HG03280 (cell line): ENCODE measurements at regions not wholly inside any gene's neighbourhood (a gene's known extent, or its start where the extent isn't known, plus 50 kb on each side); places are given as distances from the start of the nearest gene placed in this dataset.
"Not testable (repeated sequence)": the region's sequence is repeated elsewhere in the genome, so short reads cannot be mapped to it uniquely, and the experiment has no call there.

Source experiments
- ATAC-seq: cut with Tn5 transposase; IDR thresholded peaks from one replicate; pipeline ENCODE4 v1.9.1; 2021; ENCODE audit warnings: mild to moderate bottlenecking, moderate library complexity; ENCODE audit not compliant: unreplicated experiment

DNA sequence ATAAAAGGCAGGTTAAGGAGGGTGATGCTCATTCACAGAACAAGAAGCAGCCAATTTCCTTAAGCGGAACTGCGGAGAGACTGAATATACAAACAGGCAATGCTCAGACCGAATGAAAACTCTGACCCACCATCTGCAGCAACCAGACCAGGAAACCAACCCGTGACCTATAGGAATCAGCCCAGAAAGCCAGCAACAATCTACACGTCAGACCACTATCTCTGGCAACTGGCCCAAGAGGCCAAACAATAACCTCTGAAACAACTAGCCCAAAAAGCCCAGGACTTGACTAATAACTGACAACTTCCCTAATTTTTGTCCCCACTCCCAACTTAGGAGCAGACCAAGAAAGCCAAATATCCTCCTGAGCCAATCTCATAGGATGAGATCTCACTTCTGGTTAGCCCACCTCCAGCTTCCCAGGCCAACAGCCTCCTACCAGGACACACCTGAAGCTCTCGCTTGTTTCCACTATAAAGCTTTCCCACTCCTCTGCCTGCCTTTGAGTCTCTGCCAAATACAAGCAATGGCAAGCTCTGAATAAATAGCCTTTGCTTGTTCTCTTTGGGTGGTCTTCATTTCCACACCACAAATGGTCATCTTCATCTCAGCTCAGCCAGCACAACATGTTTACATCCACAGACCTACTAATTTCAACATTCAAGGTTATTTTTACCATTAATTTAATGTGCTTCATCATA, 168.5 kb downstream of the HSD17B3 start:
- no peak for ATAC-seq

DNA sequence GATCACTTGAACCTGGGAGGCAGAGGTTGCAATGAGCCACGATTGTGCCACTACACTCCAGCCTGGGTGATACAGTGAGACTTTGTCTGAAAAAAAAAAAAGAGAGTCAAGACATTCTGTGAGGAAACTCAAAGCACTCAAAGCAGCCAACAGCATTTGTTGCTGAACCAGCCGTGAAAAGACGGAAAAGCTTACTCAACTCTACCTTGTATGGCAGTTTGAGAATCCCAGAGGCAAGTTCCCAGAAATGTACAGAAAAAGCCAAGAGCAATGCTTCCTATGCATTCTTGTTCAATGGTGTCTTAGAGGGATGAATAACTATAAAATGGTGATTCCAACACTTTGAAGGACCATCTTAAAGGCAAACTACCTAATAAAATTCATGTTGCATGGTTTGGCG, 170.2 kb downstream of the HSD17B3 start:
- no peak for ATAC-seq

DNA sequence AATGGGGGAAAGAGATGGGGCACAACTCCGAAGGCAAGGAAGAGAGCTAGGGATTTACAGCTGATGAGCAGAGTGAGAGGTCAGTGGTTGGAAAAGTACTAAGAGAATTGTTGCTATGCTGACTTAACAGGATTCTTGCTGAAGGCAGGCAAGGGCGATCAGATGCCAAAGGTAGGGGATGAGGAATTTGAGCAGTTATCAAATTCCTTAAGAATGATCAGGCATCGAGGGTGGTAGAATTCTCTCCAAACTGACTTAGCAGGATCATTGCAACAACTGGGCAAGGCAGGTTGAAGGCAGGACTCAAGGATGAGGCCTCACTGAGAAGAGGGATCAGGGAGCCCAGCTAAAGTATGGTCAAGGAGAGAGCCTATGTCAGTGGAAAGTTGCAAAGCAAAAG, 171.0 kb downstream of the HSD17B3 start:
- no peak for ATAC-seq

DNA sequence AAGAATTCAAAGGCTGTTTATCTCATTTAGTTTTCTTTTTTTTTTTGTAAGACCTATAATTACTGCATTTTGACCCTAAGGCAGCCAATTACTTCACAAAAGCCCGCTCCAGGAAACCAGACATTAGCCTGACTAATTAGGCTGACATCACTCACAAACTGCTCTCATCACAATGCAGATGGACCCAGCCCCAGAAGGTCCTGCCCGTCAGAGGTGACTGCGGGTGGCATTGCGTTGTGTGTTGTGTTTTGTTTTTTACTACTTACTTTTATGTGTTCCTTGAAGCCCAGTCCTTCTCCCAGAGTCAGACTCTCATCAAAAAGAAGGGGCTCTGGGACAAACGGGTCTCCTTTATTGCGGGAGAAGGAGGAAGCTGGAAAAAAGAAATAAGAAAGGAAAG, 172.2 kb downstream of the HSD17B3 start:
- ATAC-seq, result no peak

DNA sequence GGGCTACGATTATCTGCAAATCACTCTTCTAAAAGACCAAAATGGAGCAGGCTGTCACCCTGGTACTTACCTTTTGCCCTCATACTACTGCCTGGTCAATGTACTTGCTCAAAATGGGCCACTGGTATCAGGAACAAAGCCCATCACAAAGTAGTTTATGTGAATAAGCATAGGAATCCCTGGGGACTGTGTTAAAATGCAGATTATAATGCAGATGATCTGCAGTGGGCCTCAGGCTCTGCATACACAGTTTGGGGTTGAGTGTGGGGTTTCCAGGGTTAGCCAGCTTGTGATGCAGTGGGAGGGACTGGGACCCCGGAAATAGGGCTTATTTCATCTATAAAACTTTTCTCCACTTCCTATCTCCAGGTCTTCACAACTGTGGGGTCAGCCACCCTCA, 173.1 kb downstream of the HSD17B3 start:
- no peak for ATAC-seq

GRCh38 chr9:96126321-96126881, 175.6 kb downstream of the HSD17B3 start:
- no peak for ATAC-seq

DNA sequence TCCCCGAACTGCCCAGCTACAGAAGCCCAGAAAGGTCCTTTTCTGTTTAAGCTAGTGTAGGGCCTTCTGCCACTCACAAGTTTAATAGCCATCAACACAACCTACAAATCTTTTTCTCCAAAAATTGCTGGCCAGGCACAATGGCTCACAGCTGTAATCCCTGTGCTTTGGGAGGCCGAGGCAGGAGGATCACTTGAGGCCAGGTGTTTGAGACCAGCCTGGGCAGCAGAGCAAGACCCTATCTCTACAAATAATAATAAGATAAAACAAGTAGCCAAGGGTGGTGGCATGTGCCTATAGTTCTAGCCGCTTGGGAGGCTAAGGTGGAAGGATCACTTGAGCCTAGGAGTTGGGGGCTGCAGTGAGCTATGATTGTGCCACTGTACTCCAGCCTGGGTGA, 176.4 kb downstream of the HSD17B3 start:
- ATAC-seq, result no peak

GRCh38 chr9:96122751-96123150, 179.2 kb downstream of the HSD17B3 start:
- no peak for ATAC-seq

DNA sequence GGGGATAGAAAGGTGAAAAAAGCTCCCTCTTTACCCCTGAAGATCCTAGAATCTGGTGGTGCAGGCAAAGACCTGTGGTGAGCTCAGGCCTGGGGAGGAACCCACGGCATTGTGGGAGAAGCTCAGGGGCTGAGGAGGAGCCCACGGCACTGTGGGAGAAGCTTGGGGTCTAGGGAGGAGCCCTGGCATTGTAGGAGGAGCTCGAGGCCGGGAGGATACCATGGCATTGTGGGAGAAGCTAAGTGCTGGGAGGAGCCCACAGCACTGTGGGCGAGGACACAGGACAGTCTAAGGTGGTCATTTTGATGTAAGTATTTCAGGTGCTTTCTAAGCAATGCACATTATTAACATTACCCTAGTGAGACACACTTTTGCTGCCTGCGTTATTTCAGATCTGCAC, 179.7 kb downstream of the HSD17B3 start:
- ATAC-seq, result no peak

DNA sequence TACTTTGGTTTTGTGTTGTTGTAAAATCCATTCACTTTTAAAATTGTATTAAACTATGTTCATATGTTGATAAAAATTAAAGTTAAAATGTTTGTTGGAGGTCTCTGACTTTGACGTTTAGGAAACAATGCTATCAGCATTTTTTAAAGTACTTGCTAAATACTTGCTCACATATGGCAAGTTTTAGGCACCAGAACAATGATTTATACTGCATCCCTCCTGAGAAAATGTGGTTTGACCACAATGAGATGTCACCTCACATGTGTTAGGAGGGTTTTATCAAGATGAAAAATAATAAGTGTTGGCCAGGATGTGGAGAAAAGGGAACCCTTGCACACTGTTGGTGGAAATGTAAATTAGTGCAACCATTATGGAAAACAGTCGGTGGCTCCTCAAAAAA, 180.8 kb downstream of the HSD17B3 start:
- no peak for ATAC-seq

GRCh38 chr9:96117398-96118080, 184.4 kb downstream of the HSD17B3 start:
- ATAC-seq, result no peak

DNA sequence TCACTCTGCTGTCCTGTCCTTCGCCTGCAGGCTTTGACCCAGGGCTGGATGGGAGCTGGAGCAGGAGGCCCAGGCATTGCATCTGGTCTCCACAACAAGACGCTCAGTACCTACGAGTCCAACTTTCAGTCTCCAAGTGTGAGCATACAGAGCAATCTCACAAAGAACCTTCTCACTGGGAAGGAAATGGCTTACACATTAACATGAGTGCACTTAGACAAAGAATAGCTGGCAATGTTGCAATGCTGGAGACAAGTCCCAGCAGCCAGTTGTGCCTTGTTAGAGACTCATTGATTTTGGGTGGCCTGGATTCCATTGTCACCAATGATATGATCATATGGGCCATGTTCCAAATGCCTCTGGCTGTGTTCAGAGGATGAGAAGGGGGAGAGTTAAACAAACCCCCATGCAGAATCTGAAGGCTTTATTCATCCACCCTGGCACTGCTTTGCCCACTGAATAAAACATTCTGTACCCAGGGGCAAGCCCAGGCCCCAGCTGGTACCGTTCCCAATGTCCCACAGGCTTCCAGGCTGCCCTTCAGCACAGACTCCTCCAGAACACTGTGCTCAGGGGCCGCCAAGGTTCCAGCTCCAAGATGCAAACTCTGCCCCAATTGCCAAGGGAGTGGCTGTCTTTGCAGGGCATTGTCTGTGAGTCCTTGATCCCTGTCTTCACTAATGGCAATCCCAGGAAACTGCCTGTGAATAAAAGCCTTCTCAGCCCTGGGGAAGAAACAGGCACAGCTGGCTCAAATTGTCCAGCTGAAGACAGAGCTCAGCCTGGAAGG, 185.5 kb downstream of the HSD17B3 start:
- no peak for ATAC-seq

DNA sequence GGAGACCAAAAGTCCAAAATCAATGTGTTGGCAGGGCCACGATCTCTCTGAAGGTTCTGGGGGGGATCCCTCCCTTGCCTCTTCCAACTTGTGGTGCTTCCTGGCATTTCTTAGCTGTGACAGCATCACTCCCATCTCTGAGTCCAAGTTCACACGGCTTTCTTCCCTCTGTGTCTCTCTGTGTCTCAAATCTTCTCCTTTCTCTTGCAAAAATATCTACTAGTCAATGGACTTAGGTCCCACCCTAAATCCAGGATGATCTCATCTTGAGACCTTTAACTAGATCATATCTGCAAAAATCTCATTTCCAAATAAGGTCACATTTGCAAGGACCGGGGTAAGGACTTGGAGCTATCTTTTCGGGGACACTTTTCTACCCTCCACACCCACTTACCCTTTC, 186.1 kb downstream of the HSD17B3 start:
- no peak for ATAC-seq

- ATAC-seq, result no peak
Observed at GRCh38 chr9:96113032-96113431, 188.9 kb downstream of the HSD17B3 start.

DNA sequence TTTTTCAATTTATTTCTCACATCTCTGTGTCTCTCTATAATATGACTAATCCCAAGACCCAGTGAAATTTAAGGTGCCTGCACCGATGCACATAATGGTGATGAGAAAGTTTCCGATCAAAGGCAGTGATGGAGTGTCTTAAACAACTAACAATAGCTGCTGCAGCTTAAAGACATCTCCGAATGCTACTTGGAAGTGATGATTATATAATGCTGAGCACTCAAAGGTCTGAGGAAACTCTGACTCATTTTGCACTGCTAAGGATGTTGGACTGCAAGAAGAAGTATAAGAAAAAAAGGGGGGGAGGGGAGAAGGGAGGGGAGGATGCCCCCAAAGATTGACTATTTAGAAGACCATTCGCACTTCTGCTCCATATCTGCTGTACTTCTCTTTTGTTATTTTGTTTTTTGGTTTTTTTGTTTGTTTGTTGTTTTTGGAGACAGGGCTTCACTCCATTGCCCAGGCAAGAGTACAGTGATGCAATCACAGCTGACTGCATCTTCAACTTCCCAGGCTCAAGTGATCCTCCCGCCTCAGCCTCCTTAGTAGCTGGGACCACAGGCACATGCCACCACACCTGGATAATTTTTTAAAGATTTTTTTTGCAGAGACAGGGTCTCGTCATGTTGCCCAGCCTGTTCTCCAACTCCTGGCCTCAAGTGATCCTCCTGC, 192.2 kb downstream of the HSD17B3 start:
- no peak for ATAC-seq

DNA sequence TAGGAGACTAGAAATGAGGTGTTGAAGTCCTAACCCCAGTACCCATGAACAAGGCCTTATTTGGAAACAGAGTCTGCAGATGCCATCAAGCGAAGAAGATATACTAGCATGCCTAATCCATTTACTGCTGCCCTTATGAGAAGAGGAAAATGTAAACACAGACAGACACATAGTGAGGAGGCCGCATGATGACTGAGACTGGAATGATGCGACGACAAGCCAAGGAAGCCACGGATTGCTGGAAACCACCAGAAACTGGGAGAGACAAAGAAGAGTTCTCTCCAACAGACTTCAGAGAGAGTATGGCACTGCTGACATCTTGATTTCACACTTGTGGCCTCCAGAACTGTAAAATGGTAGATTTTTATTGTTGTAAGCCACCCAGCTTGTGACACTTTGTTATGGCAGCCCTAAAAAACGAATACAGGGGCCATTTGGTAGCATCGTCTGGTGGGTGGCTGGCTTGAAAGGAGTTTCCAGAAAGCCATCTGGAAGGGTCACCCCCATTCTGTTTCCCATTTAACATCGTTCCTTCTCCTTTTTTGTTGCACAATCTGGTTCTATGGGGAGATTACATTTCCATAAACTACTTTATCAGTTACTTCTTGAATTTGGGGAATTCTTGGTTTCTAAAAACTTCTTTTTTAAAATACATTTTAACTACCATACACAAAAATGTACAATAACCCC, 193.1 kb downstream of the HSD17B3 start:
- no peak for ATAC-seq

DNA sequence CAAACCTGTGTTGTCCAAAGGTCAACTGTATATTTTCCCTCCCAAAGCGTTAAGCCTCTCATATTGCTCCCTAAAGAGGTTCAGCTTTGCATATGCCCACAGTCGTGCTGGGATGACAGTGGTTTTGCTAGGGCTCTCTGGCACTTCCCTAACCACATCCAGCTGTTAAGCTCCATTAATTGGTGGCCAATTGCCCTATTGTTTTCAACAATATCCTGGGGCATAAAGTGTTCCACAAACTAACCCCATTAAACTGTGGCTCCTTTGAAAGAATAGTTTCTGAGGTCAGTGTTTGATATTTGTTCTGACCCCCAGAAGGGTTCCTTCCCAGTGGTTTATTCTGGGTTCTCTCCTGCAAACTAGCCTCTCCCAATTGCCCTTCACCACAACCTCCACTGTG, 194.5 kb downstream of the HSD17B3 start:
- no peak for ATAC-seq

DNA sequence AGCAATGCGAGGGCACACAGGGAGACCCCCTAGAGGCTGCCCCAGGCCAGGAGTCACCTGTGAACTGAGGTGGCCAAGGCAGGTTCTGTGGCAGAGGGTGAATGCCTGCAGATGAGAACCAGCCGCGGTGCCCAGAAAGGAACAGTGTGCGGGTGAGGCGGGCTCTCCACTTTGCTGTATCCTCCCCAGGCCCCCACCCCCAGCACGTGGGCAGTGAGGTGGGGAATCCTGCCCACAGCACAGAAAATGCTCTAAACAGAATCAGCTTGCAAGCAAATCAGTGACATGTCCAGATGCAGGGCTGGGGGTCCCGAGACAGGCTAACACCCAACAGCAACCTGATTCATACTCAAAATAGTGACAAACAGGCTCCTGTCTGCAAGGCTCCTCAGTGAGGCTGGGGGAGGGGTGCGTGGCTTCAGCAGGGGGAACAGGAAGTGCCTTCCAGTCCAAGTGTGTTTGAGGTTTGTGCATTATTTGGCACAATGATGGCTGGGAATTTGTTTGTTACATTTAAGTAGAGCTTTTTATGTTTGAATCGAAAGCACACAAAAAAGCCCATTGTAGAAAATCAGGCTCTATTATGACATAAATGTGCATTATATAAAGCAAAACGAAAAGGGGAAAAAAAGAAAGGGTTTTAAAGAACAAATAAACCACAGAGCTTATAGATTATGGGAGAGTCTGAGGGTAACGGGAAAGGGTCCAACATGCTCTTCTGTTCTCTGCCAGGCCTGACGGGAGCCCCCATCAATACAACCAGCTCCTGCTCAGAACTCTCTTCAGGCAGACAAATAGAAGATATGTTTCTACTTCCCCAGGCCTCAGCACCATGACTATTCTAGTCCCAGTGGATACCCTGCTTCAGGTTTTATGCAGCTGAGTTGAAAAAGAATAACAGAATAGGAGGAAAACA, 201.3 kb downstream of the HSD17B3 start:
- no peak for ATAC-seq

DNA sequence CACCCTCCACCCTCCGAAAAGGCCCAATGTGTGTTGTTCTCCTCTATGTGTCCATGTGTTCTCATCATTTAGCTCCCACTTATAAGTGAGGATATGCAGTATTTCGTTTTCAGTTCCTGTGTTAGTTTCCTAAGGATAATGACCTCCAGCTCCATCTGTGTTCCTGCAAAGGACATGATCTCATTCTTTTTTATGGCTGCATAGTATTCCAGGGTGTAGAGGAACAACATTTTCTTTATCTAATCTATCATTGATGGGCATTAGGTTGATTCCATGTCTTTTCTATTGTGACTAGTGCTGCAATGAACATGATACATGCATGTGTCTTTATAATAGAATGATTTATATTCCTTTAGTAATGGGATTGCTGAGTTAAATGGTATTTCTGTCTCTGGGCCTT, 211.3 kb downstream of the HSD17B3 start:
- not testable (repeated sequence) for ATAC-seq
